Colon (tissue), 2 donors: ENCODE measurements at regions not wholly inside any gene's neighbourhood (a gene's known extent, or its start where the extent isn't known, plus 50 kb on each side); places are given as distances from the start of the nearest gene placed in this dataset.

Source experiments
- FAIRE-seq: peaks from 2 replicates; lab custom pipeline; 2012; peaks lifted over from hg19 to GRCh38; lab: Jason Lieb, UNC
- donor health status: control.
- donor health status: control.

DNA sequence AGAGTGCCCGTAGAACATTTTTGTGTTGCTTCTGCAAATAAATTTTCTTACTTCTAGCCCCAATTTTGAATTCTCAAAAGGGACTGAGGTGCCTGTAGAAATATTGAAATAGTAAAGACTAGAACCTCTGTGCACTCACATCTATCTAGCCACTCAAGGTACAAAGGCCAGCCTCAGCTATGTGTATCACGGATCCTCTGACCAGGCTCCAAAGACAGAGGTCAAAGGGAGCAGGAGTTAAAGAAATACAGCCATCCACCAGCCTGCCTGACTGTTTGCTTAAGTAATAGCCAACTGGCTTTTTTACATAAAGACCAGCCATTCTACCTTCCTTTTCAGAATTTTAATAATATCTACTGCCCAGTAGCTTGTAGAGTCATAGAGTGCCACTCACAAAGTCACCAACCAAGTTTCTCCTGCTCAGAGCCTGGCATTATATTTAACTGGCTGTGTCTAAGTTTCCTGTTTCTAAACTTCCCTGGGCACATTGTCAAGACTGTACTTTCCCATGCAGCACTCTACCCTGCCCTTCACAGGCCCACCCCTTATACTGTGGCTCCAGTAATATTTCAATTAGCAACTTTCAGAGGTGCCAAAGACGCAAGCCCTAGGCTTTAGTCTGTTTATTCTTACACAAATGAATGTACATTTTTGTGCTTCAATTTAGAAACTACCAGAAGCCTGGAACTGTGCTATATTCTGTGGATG lies 338.3 kb upstream of the NT5C1B start:
- no peak for FAIRE-seq

DNA sequence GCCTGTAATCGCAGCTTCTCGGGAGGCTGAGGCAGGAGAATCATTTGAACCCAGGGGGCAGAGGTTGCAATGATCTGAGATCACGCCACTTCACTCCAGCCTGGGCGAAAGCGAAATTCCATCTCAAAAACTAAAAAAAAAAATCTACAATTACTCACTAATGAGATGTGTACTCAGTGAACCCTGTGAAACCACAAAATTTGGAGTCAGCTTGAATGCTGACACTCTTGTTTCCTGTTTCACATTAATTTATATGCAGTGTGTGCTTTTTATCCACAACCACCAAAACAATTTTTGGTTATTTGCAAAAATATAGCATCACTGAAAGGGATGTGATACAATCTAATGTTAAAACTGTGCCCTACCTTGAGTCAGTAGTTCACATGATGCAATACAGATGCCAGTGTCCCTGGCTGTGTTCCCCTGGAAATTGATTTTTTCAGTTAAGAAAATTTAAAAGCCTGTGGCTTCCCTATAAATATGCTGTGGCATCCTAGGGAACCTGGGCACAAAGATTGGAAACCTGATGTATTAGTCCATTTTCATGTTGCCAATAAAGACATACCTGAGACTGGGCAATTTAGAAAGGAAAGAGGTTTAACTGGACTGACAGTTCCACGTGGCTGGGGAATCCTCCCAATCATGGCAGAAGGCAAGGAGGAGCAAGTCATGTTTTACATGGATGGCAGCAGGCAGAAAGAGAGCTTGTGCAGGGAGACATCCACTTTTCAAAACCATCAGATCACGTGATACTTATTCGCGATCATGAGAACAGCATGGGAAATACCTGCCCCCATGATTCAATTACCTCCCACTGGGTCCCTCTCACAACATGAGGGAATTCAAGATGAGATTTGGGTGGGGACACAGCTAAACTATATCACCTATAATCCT lies 337.5 kb upstream of the NT5C1B start:
- FAIRE-seq = no peak

- no peak for FAIRE-seq
Observed at GRCh38 chr2:18925296-18925695, 335.9 kb upstream of the NT5C1B start.

DNA sequence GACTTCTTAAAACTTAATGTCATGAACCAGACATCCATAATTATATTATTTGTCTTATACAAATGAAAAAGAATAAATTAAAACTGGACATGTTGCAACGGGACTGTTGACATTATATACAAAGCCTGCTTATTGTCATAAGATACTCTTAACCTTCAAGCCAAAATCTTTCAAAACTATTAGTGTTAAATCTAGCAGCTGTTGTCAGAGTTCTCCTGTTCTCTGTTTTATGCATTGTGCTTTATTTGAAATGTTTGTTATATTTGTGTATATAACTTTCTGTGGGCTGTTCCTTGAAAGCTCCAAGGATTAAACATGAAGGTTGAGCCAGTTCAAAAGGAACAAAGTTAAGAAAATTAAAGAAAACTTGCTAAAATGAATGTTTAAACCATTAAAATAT lies 335.5 kb upstream of the NT5C1B start:
- FAIRE-seq = peak; percentile 31

DNA sequence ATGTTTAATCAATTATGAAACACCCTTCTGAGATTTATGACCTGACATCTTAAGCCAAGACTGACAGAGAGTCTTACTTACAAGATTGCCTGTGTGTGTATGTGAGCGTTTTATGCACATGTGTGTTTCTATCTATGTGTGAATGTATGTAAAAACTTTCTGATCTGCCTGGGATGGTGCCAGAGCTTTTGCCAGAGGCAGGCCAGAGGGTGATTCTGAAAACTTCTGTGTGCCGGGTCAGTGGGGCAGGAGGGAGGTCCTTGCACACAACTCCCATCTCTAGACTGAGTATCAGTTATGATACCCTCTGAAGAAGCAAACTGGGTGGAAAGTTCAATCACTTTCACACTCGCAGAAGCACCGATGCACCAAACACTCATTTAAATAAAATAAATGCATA lies 335.0 kb upstream of the NT5C1B start:
- no peak for FAIRE-seq

GRCh38 chr2:18922276-18922675 lies 332.9 kb upstream of the NT5C1B start:
- no peak for FAIRE-seq

GRCh38 chr2:18918280-18918679 lies 328.9 kb upstream of the NT5C1B start:
- no peak for FAIRE-seq

DNA sequence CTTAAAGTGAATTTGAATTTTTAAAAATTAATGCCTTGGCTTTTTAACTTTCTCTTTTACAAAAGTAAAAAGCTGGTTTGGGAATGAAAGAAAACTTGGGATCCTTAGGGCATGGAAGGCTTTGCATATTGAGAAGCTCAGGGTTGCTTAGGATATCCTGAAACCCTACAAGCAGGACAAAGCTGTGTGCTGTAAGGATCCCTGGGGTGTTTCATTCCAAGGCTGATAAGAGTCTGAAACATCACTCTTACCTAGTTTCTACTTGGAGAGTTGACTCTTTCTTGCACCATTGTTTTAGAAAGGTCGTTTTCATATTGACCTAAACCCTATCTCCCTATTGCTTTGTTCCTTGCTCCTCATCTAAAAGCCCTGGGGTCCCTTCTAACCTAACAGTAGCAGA lies 325.9 kb upstream of the NT5C1B start:
- no peak for FAIRE-seq

DNA sequence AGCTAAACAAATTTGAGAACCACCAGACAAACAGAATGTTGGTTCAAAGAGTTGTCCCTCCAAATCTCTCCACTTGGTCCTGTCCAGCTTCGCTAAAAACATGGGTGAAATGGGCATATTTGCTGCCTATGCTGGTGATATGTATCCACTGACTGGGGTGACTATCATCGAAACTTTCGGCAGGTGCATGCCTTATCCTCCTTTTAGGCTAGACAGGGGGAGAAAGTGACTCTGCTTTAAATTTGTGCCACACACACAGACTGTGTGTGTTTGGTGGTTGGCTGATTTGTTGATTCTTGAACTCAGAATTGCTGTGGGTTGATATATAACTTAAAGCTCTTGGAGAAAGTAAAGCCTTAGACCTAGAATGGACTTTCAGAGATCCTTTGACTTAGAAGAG lies 324.1 kb upstream of the NT5C1B start:
- FAIRE-seq = no peak

DNA sequence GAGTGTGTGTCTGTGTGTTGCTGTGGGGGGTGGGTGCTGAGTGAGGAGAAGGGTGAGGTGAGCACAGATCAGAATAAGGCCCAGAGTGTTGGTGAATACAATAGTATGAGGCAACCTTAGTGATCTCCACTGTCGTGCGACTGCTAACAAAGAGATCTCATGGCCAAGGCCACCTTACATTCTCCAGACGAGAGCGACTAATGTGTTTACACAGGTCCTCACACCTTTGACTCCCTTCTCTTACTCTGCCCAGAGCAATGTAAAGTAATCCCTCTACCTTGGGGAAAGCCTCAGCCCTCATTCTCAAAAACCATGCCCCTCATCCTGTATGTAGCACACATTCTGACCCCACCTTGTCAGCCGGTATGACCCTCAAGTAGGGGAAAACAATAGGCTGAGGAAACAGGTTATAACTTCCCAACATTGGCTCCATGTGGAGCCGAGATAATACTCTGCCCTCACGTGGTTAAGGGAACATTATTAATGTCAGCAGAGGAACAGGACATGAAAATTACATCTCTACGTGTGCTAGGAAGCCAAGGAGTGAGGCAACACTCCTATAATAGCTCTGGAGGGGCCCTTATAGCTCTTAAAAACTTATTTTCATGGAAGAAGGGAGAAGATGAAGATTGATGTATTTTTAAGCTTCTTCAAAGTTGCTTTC lies 323.0 kb upstream of the NT5C1B start:
- FAIRE-seq = no peak

DNA sequence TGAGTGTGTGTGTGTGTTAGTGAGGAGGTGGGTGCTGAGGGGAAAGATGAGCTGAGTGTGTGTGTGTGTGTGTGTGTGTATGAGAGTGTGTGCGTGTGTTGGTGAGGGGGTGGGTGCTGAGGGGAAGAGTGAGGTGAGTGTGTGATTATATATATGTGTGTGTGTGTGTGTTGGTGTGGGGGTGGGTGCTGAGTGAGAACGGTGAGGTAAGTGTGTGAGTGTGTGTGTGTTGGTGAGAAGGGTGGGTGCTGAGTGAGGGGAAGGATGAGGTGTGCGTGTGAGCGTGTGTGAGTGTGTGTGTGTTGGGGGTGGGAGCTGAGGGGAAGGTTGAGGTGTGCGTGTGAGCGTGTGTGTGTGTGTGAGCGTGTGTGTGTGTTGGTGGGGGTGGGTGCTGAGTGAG lies 322.0 kb upstream of the NT5C1B start:
- FAIRE-seq = no peak

GRCh38 chr2:18910843-18911242 lies 321.5 kb upstream of the NT5C1B start:
- FAIRE-seq = no peak

DNA sequence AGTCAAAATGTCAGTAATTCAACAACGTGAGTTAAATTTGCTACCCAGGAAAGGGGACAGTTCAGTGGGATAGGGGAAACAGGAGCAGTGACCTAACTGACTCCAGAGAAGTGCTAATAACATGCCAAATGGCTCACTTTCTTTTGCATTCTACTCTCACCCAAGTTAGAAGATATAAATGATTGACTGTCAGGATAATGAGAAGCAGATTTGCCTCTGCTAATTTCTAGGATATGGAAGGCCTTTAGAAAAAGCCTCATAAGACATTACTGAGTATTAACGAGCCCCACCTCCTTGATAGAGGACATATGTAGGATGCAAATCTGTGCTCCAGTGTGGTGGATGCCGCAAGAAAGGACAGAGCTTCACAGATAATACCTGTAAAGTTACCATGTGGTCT lies 318.6 kb upstream of the NT5C1B start:
- FAIRE-seq = no peak

DNA sequence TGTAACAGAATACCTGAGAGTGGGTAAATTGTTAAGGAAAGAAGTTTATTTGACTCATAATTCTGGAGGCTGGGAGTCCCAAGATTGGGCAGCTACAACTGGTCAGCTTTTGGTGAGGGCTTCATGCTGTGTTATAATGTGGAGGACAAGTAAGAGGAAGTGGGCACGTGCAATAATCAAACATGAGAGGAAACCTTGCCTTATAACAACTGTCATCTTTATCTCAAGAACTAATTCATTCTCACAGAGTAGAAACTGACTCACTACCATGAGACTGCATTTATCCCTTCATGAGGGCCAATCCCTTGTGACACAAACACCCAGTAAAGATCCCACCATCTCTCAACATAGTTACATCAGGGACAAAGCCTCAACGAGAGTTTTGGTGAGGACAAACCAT lies 318.1 kb upstream of the NT5C1B start:
- no peak for FAIRE-seq

GRCh38 chr2:18903750-18904149 lies 314.4 kb upstream of the NT5C1B start:
- FAIRE-seq = no peak

- FAIRE-seq = no peak
Observed at GRCh38 chr2:18901242-18901641, 311.9 kb upstream of the NT5C1B start.

DNA sequence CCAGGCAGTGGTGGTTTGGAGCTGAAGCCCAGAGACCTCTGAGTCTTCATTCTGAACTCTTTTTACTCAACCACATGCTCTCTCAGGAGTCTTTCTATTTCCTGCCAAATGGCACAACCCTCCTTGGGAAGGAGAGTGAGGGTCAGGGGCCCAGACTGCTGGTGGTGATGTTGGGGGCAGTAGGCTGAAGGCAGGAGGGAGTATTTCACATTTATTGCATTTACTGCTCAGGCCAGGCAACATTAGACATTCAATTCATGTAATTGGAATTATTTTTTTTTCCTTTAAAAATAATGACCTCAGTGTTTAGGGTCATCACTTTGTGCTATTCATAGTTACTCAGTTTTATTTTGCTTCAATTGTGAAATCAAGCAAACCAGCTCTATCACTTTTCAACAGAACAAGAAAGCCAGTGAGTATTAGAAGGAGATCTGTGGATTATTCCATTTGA lies 311.3 kb upstream of the NT5C1B start:
- FAIRE-seq = no peak

GRCh38 chr2:18899725-18900124 lies 310.4 kb upstream of the NT5C1B start:
- FAIRE-seq = no peak

DNA sequence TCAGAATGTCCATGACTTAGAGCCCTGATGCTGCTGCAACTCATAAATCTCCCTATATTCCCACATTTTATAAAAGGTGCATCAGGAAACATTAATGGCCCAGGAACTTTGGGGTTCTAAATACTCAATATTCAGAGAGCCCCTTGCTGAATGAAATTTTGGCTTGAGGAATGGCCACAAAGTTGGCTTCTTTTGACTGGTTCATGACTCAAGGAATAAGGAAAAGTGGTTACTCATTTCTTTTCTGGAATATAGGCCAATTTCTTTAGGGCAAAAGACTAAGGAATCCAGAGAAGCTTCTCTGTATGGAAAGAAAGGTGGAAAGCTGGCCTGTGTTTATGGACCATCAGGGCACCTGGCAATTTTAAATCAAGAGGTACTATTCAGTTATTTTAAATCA lies 308.9 kb upstream of the NT5C1B start:
- FAIRE-seq = no peak

DNA sequence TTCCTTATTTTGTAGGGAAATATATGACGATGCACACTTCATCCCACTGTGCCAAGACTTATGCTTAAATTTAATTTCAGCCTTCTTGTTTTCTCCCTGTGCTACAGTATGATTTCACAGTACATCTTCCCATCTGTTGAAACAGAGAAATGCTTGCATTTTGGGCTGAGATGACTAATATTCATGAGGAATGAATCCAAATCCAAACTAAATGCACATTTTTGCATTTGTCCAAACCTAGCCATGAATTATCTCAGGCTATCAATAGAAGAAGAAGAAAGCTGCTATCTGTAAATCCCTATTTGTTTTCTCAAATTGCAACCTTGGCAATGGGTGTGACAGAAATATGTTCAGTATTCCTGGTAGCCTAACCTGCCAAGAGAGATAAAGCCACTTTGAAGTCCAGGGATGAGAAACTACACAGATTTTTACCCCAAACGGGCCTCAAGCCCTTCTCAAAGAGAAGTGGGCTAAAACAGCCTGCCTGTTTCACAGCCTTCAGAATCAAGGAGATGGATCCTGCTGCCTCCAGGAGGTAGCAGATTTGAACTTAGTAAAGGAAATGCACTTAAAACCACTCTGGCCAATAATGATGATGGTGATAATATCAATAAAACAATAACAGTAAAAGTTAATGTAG lies 306.9 kb upstream of the NT5C1B start:
- FAIRE-seq = no peak

DNA sequence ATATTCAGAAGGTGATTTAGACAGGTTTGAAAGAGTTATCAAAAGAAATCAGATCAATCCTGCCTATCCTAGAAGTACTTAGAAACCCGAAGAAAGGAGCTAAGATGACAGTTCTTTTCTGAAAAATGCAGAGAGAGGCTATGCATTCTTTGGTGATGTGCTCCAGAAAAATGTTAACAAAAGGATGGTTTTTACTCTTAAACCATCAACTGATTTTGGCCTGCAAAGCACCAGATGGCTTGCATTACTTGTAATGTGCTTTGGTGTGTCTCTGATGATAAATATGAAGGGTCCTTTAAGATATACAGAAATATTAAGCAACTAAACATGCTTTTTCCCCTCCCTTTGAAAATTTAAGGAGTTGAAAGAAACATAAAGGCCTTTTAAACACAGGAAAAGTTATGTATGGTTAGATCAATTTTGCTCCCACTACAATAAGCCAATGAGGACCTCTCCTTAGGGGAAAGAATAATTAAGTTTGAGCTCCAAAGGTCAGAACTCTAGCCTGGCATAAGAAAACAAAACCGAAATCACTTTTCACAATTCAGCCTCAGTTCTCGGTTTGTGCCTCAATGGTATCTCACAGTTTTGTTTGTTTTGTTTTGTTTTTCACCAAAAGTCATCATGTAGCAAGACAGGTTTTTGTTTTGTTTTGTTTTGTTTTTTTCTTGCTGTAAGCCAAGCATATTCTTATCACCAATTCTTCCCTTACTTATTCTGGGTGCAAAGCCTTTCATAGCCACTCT lies 302.4 kb upstream of the NT5C1B start:
- FAIRE-seq = no peak
